ENCODE measurements at regions not wholly inside any gene's neighbourhood (a gene's known extent, or its start where the extent isn't known, plus 50 kb on each side); places are given as distances from the start of the nearest gene placed in this dataset.
A peak's percentile ranks its signal among the peaks of the same experiment; 100 is the strongest.

GRCh38 chr18:68623342-68623741 is 91.6 kb downstream of the TMX3 start:
- peak; percentile 72 for DNase-seq
- Mint-ChIP-seq H3K4me3 (ENCODE audit: unreplicated experiment) (no peak overlapping the region), H3K4me1 (ENCODE audit: low read depth, unreplicated experiment) (peaks cover 5% of the 10 kb centered on the region), H3K27ac (ENCODE audit: unreplicated experiment) (peak overlapping the region; percentile 73), H3K27me3 (ENCODE audit: unreplicated experiment) (no peaks in the 10 kb centered on the region), H3K9me3 (ENCODE audit: unreplicated experiment) (peaks cover 4% of the 10 kb centered on the region), H3K36me3 (ENCODE audit: unreplicated experiment) (peaks cover 7% of the 10 kb centered on the region)
- peak; percentile 74 for TF ChIP-seq CTCF (IDR thresholded peaks at IDR 0.05; ENCODE audit: partially characterized antibody, unreplicated experiment)

GRCh38 chr18:68611311-68611710 is 103.6 kb downstream of the TMX3 start:
- no peak for TF ChIP-seq CTCF (IDR thresholded peaks at IDR 0.05; ENCODE audit: partially characterized antibody, unreplicated experiment)
- Mint-ChIP-seq H3K27me3 (ENCODE audit: unreplicated experiment) (no peaks in the 10 kb centered on the region), H3K27ac (ENCODE audit: unreplicated experiment) (no peak overlapping the region), H3K4me3 (ENCODE audit: unreplicated experiment) (no peak overlapping the region), H3K36me3 (ENCODE audit: unreplicated experiment) (no peaks in the 10 kb centered on the region), H3K4me1 (ENCODE audit: low read depth, unreplicated experiment) (peaks cover 22% of the 10 kb centered on the region), H3K9me3 (ENCODE audit: unreplicated experiment) (peaks cover 2% of the 10 kb centered on the region)
- DNase-seq, result no peak

- Mint-ChIP-seq H3K27ac (ENCODE audit: unreplicated experiment) (peak overlapping the region; percentile 80), H3K36me3 (ENCODE audit: unreplicated experiment) (no peaks in the 10 kb centered on the region), H3K4me1 (ENCODE audit: low read depth, unreplicated experiment) (peaks cover 22% of the 10 kb centered on the region), H3K9me3 (ENCODE audit: unreplicated experiment) (peaks cover 2% of the 10 kb centered on the region), H3K27me3 (ENCODE audit: unreplicated experiment) (no peaks in the 10 kb centered on the region), H3K4me3 (ENCODE audit: unreplicated experiment) (no peak overlapping the region)
- DNase-seq, result no peak
- TF ChIP-seq CTCF (IDR thresholded peaks at IDR 0.05; ENCODE audit: partially characterized antibody, unreplicated experiment), result no peak
Observed at GRCh38 chr18:68608851-68609490, 105.9 kb downstream of the TMX3 start.

- peaks cover 25% of the 10 kb centered on the region for H3K4me1 Mint-ChIP-seq (ENCODE audit: low read depth, unreplicated experiment)
- no peak overlapping the region for H3K4me3 Mint-ChIP-seq (ENCODE audit: unreplicated experiment)
- H3K27me3 Mint-ChIP-seq (ENCODE audit: unreplicated experiment), result peaks cover 3% of the 10 kb centered on the region
- no peak overlapping the region for H3K27ac Mint-ChIP-seq (ENCODE audit: unreplicated experiment)
- H3K36me3 Mint-ChIP-seq (ENCODE audit: unreplicated experiment), result no peaks in the 10 kb centered on the region
- peaks cover 2% of the 10 kb centered on the region for H3K9me3 Mint-ChIP-seq (ENCODE audit: unreplicated experiment)
- TF ChIP-seq CTCF (IDR thresholded peaks at IDR 0.05; ENCODE audit: partially characterized antibody, unreplicated experiment), result no peak
- DNase-seq, result no peak
Observed at GRCh38 chr18:68607852-68608251, 107.1 kb downstream of the TMX3 start.

GRCh38 chr18:68604256-68604655 is 110.7 kb downstream of the TMX3 start:
- Mint-ChIP-seq H3K4me1 (ENCODE audit: low read depth, unreplicated experiment) (peaks cover 11% of the 10 kb centered on the region), H3K9me3 (ENCODE audit: unreplicated experiment) (no peaks in the 10 kb centered on the region), H3K27ac (ENCODE audit: unreplicated experiment) (no peak overlapping the region), H3K36me3 (ENCODE audit: unreplicated experiment) (no peaks in the 10 kb centered on the region), H3K27me3 (ENCODE audit: unreplicated experiment) (peaks cover 3% of the 10 kb centered on the region), H3K4me3 (ENCODE audit: unreplicated experiment) (no peak overlapping the region)
- no peak for DNase-seq
- TF ChIP-seq CTCF (IDR thresholded peaks at IDR 0.05; ENCODE audit: partially characterized antibody, unreplicated experiment), result no peak

Data from glutamatergic neuron (in vitro differentiated cells).